ENCODE measurements at regions not wholly inside any gene's neighbourhood (a gene's known extent, or its start where the extent isn't known, plus 50 kb on each side); places are given as distances from the start of the nearest gene placed in this dataset.

DNA sequence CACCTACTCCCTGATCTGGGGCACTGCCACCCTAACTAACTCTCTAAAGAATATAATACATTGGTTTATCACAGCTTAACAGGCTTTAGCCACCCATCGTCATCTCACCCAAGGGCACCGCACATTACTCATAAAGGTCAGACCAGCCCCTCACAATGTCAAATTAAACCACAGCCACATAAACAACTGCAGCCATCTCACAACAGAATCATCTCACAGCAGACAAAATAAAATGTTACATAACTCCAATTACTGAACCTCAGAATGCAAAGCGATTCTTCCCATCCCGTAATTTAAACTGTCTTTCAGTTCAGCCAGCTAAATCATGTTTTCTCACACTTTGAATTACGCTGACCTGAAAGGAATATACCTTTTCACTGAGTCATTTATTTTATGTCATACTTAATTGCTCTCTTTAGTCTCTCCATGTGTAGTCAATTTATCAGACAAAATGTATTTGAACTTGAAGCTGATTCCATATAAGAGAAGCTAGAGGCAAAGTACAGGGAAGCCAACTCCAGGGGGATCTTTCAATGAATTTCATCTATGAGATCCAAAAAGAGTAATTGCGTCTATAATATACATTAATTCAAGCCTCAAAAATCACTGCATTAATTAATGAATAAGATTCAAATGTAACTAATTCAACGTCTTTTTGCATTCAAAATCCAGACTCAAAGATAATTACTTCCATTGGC, 96.9 kb upstream of the NEBL start:
- no peak for DNase-seq (ENCODE audit: extremely low read depth, low read depth)
- no peak overlapping the region for H3K4me3 ChIP-seq (replicated peaks; ENCODE audit: low read depth, low read length)
- TF ChIP-seq CTCF (IDR thresholded peaks at IDR 0.05; ENCODE audit: low read depth, low read length, missing control alignments): no peak

- DNase-seq (ENCODE audit: extremely low read depth, low read depth): no peak
- H3K4me3 ChIP-seq (replicated peaks; ENCODE audit: low read depth, low read length): no peak overlapping the region
- TF ChIP-seq CTCF (IDR thresholded peaks at IDR 0.05; ENCODE audit: low read depth, low read length, missing control alignments): no peak
Measured at GRCh38 chr10:20993389-20993788, 96.3 kb upstream of the NEBL start.

GRCh38 chr10:20991526-20991925, 94.4 kb upstream of the NEBL start:
- H3K4me3 ChIP-seq (replicated peaks; ENCODE audit: low read depth, low read length): no peak overlapping the region
- TF ChIP-seq CTCF (IDR thresholded peaks at IDR 0.05; ENCODE audit: low read depth, low read length, missing control alignments): no peak
- no peak for DNase-seq (ENCODE audit: extremely low read depth, low read depth)

GRCh38 chr10:20990604-20991003, 93.5 kb upstream of the NEBL start:
- no peak for DNase-seq (ENCODE audit: extremely low read depth, low read depth)
- no peak for TF ChIP-seq CTCF (IDR thresholded peaks at IDR 0.05; ENCODE audit: low read depth, low read length, missing control alignments)
- no peak overlapping the region for H3K4me3 ChIP-seq (replicated peaks; ENCODE audit: low read depth, low read length)

GRCh38 chr10:20988357-20988983, 91.4 kb upstream of the NEBL start:
- no peak for TF ChIP-seq CTCF (IDR thresholded peaks at IDR 0.05; ENCODE audit: low read depth, low read length, missing control alignments)
- no peak for DNase-seq (ENCODE audit: extremely low read depth, low read depth)
- H3K4me3 ChIP-seq (replicated peaks; ENCODE audit: low read depth, low read length): no peak overlapping the region

DNA sequence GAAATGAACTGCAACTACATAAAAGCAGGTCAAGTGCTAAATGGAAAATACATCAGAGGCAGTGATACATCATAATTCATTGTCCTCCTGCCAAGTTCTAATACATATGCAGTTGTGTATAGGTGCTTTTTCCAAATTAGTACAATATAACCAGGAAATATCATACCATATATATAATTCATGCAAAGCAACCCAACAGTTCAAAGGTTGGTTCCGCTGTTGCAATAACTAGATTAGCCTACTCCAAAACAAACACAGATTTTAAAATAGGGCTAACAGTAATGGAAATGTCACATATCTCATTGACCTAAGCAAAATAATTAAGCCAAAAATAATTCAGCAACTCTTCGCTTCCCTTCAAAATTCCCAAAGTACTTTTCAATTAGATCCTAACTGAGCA, 88.9 kb upstream of the NEBL start:
- no peak overlapping the region for H3K4me3 ChIP-seq (replicated peaks; ENCODE audit: low read depth, low read length)
- TF ChIP-seq CTCF (IDR thresholded peaks at IDR 0.05; ENCODE audit: low read depth, low read length, missing control alignments): no peak
- DNase-seq (ENCODE audit: extremely low read depth, low read depth): no peak

All from HFF-Myc (cell line).